K562 (cell line): ENCODE measurements at regions not wholly inside any gene's neighbourhood (a gene's known extent, or its start where the extent isn't known, plus 50 kb on each side); places are given as distances from the start of the nearest gene placed in this dataset.

ENCODE experiments used
- ATAC-seq: fragments of 200-7000 bp; cut with Tn5 transposase; 3 replicates; pipeline ENCODE4 v1.9.1; 2020; ENCODE audit warnings: moderate library complexity
- BruUV-seq: library from RNA; stranded (reverse); fragments of 400-500 nt; replicated peaks from 2 replicates; lab custom pipeline; 2021; lab: Mats Ljungman, UMichigan
- CTCF ChIA-PET: fragments of 300-600 bp; formaldehyde crosslinking; extraction: SDS; loops from one replicate; lab custom pipeline; 2021; ENCODE audit warnings: low intra/inter-chr PET ratio; lab: Yijun Ruan, JAX
- POLR2A ChIA-PET: fragments of 300-600, 350-650 bp; sonication (Branson Sonifier 250); formaldehyde crosslinking; extraction: SDS; loops from one replicate; lab custom pipeline; 2021; ENCODE audit warnings: antibody characterized with exemption, inconsistent platforms; lab: Yijun Ruan, JAX
- DNase-seq, 4 experiments: peaks; one replicate each; pipeline versions ENCODE4 v3.0.0 to v3.0.0-alpha.2; 2011 to 2018; ENCODE audit warnings: low spot score in 3 of 4, mixed read lengths in 3 of 4; ENCODE audit errors: extremely low read depth in 1 of 4
- FAIRE-seq: peaks from 2 replicates; lab custom pipeline; 2011; peaks lifted over from hg19 to GRCh38; lab: Jason Lieb, UNC
- H2AFZ ChIP-seq: 2 replicates; pipeline ENCODE4 v1.6.0; 2011; ENCODE audit warnings: low read depth, low read length, control low read depth, inconsistent platforms
- H3K27ac ChIP-seq: fragments of 200-600 bp; 3 replicates; pipeline ENCODE4 v1.8.0; 2011; ENCODE audit warnings: low read depth, mild to moderate bottlenecking, control low read depth, inconsistent platforms, low read length, moderate library complexity, mixed read lengths; ENCODE audit errors: extremely low read depth
- H3K27me3 ChIP-seq, 2 experiments: fragments of 300-600 bp in 1 of 2; 2 replicates in 1 of 2; 3 replicates in 1 of 2; pipeline versions ENCODE4 v1.6.0 to v1.8.0; 2011; ENCODE audit warnings: inconsistent platforms in 2 of 2, low read length in 2 of 2, mild to moderate bottlenecking in 1 of 2, mixed read lengths in 1 of 2, moderate library complexity in 1 of 2; ENCODE audit not compliant: control insufficient read depth in 2 of 2, insufficient read depth in 2 of 2
- H3K36me3 ChIP-seq: fragments of 300-600 bp; 3 replicates; pipeline ENCODE4 v1.8.0; 2011; ENCODE audit warnings: mild to moderate bottlenecking, low read length, inconsistent platforms; ENCODE audit not compliant: control insufficient read depth, insufficient read depth
- H3K4me1 ChIP-seq, 2 experiments: fragments of 200-600 bp in 1 of 2; replicated peaks in 1 of 2; 2 replicates in 1 of 2; 3 replicates in 1 of 2; pipeline versions ENCODE4 v1.5.1 to v1.8.0; 2011; ENCODE audit warnings: inconsistent platforms in 2 of 2, low read length in 2 of 2, mild to moderate bottlenecking in 1 of 2, mixed read lengths in 1 of 2, moderate library complexity in 1 of 2; ENCODE audit not compliant: control insufficient read depth in 2 of 2, insufficient read depth in 2 of 2
- H3K4me2 ChIP-seq: 2 replicates; pipeline ENCODE4 v1.6.1; 2011; ENCODE audit warnings: low read length, control low read depth, inconsistent platforms, mixed read lengths; ENCODE audit not compliant: insufficient read depth
- H3K4me3 ChIP-seq: fragments of 200-600 bp; sonication (generic), shearing (Covaris generic); 2 replicates; pipeline ENCODE4 v1.5.1; 2016; ENCODE audit warnings: control low read depth, inconsistent platforms
- H3K79me2 ChIP-seq: fragments of 200-600 bp; 3 replicates; pipeline ENCODE4 v1.8.0; 2011; ENCODE audit warnings: low read length, inconsistent platforms; ENCODE audit not compliant: control insufficient read depth, insufficient read depth
- H3K9ac ChIP-seq, 2 experiments: 2 replicates each; pipeline versions ENCODE4 v1.6.0 to v1.6.1; 2011; ENCODE audit warnings: low read depth in 2 of 2, low read length in 2 of 2, control low read depth in 1 of 2, inconsistent platforms in 1 of 2, mild to moderate bottlenecking in 1 of 2, mixed read lengths in 1 of 2; ENCODE audit not compliant: insufficient read depth in 1 of 2
- H3K9me1 ChIP-seq: one replicate; pipeline ENCODE4 v1.6.0; 2011; ENCODE audit warnings: inconsistent platforms, mild to moderate bottlenecking, low read length, moderate library complexity; ENCODE audit not compliant: control insufficient read depth, insufficient read depth
- H3K9me3 ChIP-seq: replicated peaks from 2 replicates; pipeline ENCODE4 v1.5.1; 2011; ENCODE audit warnings: low read depth, low read length, inconsistent platforms; ENCODE audit not compliant: control insufficient read depth, insufficient read depth
- H4K20me1 ChIP-seq: replicated peaks from 2 replicates; pipeline ENCODE4 v1.6.1; 2011; ENCODE audit warnings: low read length, inconsistent platforms, mixed read lengths; ENCODE audit not compliant: control insufficient read depth, insufficient read depth
- BHLHE40 ChIP-seq: IDR thresholded peaks from 2 replicates; pipeline ENCODE4 v1.6.1; 2011; ENCODE audit warnings: low read length, improper control_type of control experiment
- CHCHD3 ChIP-seq: fragments of 250-450 bp; sonication (Bioruptor Pico); IDR thresholded peaks from 2 replicates; pipeline ENCODE4 v2.1.2; 2022; ENCODE audit warnings: mild to moderate bottlenecking
- CREM ChIP-seq: IDR thresholded peaks from 2 replicates; pipeline ENCODE4 v1.6.1; 2014; ENCODE audit warnings: antibody characterized with exemption, low read depth
- MAX ChIP-seq: sonication (generic); formaldehyde crosslinking; IDR thresholded peaks from 2 replicates; pipeline ENCODE4 v1.9.0; 2022; ENCODE audit warnings: mild to moderate bottlenecking, missing genetic modification reagents
- MEF2A ChIP-seq: IDR thresholded peaks from 2 replicates; pipeline ENCODE4 v1.6.1; 2011; ENCODE audit warnings: low read depth, mild to moderate bottlenecking, low read length, moderate library complexity; ENCODE audit not compliant: control insufficient read depth
- PURB ChIP-seq: sonication (generic); formaldehyde crosslinking; IDR thresholded peaks from 2 replicates; pipeline ENCODE4 v1.9.0; 2021; ENCODE audit warnings: low read depth, mild to moderate bottlenecking, missing genetic modification reagents
- RBM39 ChIP-seq: fragments of 200-400 bp; formaldehyde crosslinking; optimal IDR thresholded peaks from 2 replicates; pipeline ENCODE3; 2018; ENCODE audit warnings: low read depth, low read length
- RNF2 ChIP-seq: sonication (generic); IDR thresholded peaks from 2 replicates; pipeline ENCODE4 v1.6.1; 2016
- SMARCE1 ChIP-seq: fragments of 450-650 bp; IDR thresholded peaks from 2 replicates; pipeline ENCODE4 v1.7.1; 2016; ENCODE audit warnings: mild to moderate bottlenecking
- SUPT5H ChIP-seq: fragments of 450-650 bp; IDR thresholded peaks from 2 replicates; pipeline ENCODE4 v1.6.1; 2016
- TARDBP ChIP-seq: fragments of 450-650 bp; IDR thresholded peaks from 2 replicates; pipeline ENCODE4 v1.6.1; 2016
- ZNF407 ChIP-seq: fragments of 450-650 bp; IDR thresholded peaks from 2 replicates; pipeline ENCODE4 v1.6.1; 2016; ENCODE audit warnings: low read depth
- ZNF583 ChIP-seq: fragments of 250-450 bp; sonication (Bioruptor Pico); IDR thresholded peaks from 2 replicates; pipeline ENCODE4 v1.4.0; 2020
- ZNF707 ChIP-seq: fragments of 250-450 bp; sonication (Bioruptor Pico); conservative IDR thresholded peaks from 2 replicates; pipeline ENCODE4 v1.8.0; 2022; ENCODE audit warnings: inconsistent platforms, mild to moderate bottlenecking, moderate library complexity
- WGBS: fragments of 100-300 bp; shearing (Covaris generic); methylation state at CpG from one replicate; pipeline ENCODE4 v1.1.6; 2016; ENCODE audit warnings: low coverage, mixed read lengths; ENCODE audit not compliant: insufficient coverage; ENCODE audit errors: missing lambda C conversion rate; 5-methylcytosine and 5-hydroxymethylcytosine counted together
- in situ Hi-C: fragments of 300-500 bp; cut with MboI; formaldehyde crosslinking; loops from 4 replicates; pipeline ENCODE4 v1.15.0; 2018; ENCODE audit warnings: inconsistent platforms, mixed read lengths
- intact Hi-C: fragments of 100-400 bp; cut with micrococcal nuclease; formaldehyde crosslinking; loops from 2 replicates; pipeline ENCODE4 v1.14.2; 2022
- TF ChIP-seq, protein P1 (sequence below): fragments of 250-450 bp; sonication (Bioruptor Pico); IDR thresholded peaks from 2 replicates; pipeline ENCODE4 v1.4.0; 2020; ENCODE audit warnings: mild to moderate bottlenecking, moderate library complexity

- no peak for DNase-seq
- no peaks in the 10 kb centered on the region for H3K36me3 ChIP-seq
- H3K4me1 ChIP-seq, result no peaks in the 10 kb centered on the region; a peak in 1 of 5 replicates
- H3K4me2 ChIP-seq, result no peak overlapping the region
- no peaks in the 10 kb centered on the region for H3K79me2 ChIP-seq
- intact Hi-C loops, result no loop called here
- peaks cover 3% of the 10 kb centered on the region; the same call in 1 of the 2 replicates for H4K20me1 ChIP-seq
- no peak overlapping the region for H3K27ac ChIP-seq
- in situ Hi-C loops, result no loop called here
- no TSS peak for BruUV-seq
- no peak overlapping the region for H3K4me3 ChIP-seq
- H2AFZ ChIP-seq, result no peak overlapping the region
- FAIRE-seq, result no peak
- WGBS, result 4% methylated on average over 2 of the region's 2 CpGs
- H3K9ac ChIP-seq, result no peak overlapping the region
- no peak for ATAC-seq
- ChIA-PET POLR2A (interaction anchor here (0.6 kb wide), 1 partner anchor 22 kb away, joined by 3 read pairs; no protein-coding TSS in a partner anchor), CTCF (no interaction called here)
- peaks cover 5 to 29% of the 10 kb centered on the region in 2 experiments; a peak in 4 of 5 replicates for H3K27me3 ChIP-seq
- H3K9me3 ChIP-seq, result no peaks in the 10 kb centered on the region
- H3K9me1 ChIP-seq, result no peaks in the 10 kb centered on the region
- TF ChIP-seq RBM39 (no peak), RNF2 (no peak), MAX (CRISPR knock-in tag) (no peak), PURB (CRISPR knock-in tag) (no peak), CHCHD3 (CRISPR knock-in tag) (no peak), TARDBP (no peak), ZNF707 (CRISPR knock-in tag) (no peak), SMARCE1 (no peak), BHLHE40 (no peak), MEF2A (no peak), ZNF583 (CRISPR knock-in tag) (no peak), CREM (no peak), SUPT5H (no peak), ZNF407 (no peak)
- TF ChIP-seq, protein P1, sequence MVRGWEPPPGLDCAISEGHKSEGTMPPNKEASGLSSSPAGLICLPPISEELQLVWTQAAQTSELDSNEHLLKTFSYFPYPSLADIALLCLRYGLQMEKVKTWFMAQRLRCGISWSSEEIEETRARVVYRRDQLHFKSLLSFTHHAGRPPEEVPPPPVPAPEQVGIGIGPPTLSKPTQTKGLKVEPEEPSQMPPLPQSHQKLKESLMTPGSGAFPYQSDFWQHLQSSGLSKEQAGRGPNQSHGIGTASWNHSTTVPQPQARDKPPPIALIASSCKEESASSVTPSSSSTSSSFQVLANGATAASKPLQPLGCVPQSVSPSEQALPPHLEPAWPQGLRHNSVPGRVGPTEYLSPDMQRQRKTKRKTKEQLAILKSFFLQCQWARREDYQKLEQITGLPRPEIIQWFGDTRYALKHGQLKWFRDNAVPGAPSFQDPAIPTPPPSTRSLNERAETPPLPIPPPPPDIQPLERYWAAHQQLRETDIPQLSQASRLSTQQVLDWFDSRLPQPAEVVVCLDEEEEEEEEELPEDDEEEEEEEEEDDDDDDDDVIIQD, result no peak
These were observed 79.6 kb upstream of the PKDCC start for GRCh38 chr2:41968182-41968578.
